Mesothelial cell of epicardium (in vitro differentiated cells): ENCODE measurements at regions not wholly inside any gene's neighbourhood (a gene's known extent, or its start where the extent isn't known, plus 50 kb on each side); places are given as distances from the start of the nearest gene placed in this dataset.
"Not testable (repeated sequence)": the region's sequence is repeated elsewhere in the genome, so short reads cannot be mapped to it uniquely, and the experiment has no call there.

Source experiments
- DNase-seq, 2 experiments: peaks; one replicate each; pipeline ENCODE4 v3.0.0; 2021; ENCODE audit warnings: low spot score in 2 of 2; ENCODE audit not compliant: unreplicated experiment in 2 of 2
- H3K27ac Mint-ChIP-seq: 2 replicates; pipeline ENCODE4 v1.8.0; 2021; ENCODE audit warnings: mixed read lengths
- H3K27me3 Mint-ChIP-seq: 2 replicates; pipeline ENCODE4 v1.8.0; 2021; ENCODE audit warnings: low read depth, mixed read lengths
- H3K36me3 Mint-ChIP-seq: 2 replicates; pipeline ENCODE4 v1.8.0; 2021; ENCODE audit warnings: mixed read lengths
- H3K4me1 Mint-ChIP-seq: 2 replicates; pipeline ENCODE4 v1.8.0; 2021; ENCODE audit warnings: mixed read lengths
- H3K4me3 Mint-ChIP-seq: 2 replicates; pipeline ENCODE4 v1.8.0; 2021; ENCODE audit warnings: mild to moderate bottlenecking, moderate library complexity, mixed read lengths
- H3K9me3 Mint-ChIP-seq: 2 replicates; pipeline ENCODE4 v1.8.0; 2021; ENCODE audit warnings: mixed read lengths
- TF ChIP-seq, protein P1 (sequence below): fragments of 200-600 bp; sonication (generic); IDR thresholded peaks from one replicate; pipeline ENCODE4 v1.5.0; 2021; ENCODE audit warnings: antibody characterized with exemption; ENCODE audit not compliant: unreplicated experiment

DNA sequence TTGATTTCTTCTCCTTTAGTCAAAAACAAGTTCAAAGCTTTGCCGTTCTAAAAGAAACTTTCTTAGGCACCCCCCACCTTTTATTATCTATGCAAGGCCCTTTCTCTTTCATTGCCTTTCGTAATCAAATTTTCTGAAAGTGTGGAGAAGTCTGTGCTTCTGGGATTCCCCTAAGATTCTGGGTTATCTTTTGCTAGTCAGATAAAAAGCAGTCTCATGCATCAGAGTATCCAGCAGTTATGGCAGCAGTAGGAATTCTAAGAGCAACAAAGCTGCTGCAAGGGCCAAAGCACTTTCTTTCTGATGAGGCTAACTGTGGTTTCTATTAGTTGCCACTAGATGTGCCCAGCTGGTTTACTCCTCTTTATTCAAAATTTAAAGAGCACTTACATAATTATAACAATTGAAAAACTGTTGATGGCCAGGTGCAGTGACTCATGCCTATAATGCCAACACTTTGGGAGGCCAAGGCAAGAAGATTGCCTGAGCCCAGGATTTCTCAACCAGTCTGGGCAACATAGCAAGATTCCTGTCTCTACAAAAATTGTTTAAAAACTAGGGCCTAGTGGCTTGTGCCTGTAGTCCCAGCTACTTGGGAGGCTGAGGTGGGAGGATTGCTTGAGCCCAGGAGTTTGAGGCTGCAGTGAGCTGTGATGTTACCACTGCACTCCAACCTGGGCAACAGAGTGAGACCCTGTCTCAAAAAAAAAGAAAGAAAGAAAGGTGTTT lies 296.2 kb downstream of the PAPSS1 start:
- peaks cover 5% of the 10 kb centered on the region for H3K9me3 Mint-ChIP-seq

DNA sequence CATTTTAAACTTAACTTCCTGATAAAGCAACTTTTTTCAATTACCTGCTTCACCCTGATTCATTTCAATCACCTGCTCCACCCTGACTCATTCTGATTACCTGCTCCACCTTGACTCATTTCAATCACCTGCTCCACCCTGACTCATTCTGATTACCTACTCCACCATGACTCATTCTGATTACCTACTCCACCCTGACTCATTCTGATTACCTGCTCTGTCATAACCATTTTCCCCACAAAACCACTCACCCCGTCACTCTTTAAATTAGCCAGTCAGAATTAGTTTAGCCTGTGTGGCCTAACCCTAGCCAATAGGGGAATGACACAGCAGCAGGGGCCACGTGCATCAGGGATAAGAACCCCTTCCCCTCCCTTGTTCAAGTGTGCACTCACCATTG lies 300.5 kb downstream of the PAPSS1 start:
- not testable (repeated sequence) for H3K27me3 Mint-ChIP-seq, H3K4me1 Mint-ChIP-seq, H3K36me3 Mint-ChIP-seq, H3K4me3 Mint-ChIP-seq, H3K27ac Mint-ChIP-seq, DNase-seq
- H3K9me3 Mint-ChIP-seq = peaks cover 11% of the 10 kb centered on the region

More for the DNA sequence above, 296.2 kb downstream of the PAPSS1 start:
- H3K27me3 Mint-ChIP-seq = no peaks in the 10 kb centered on the region
- H3K36me3 Mint-ChIP-seq = no peaks in the 10 kb centered on the region
- TF ChIP-seq, protein P1, sequence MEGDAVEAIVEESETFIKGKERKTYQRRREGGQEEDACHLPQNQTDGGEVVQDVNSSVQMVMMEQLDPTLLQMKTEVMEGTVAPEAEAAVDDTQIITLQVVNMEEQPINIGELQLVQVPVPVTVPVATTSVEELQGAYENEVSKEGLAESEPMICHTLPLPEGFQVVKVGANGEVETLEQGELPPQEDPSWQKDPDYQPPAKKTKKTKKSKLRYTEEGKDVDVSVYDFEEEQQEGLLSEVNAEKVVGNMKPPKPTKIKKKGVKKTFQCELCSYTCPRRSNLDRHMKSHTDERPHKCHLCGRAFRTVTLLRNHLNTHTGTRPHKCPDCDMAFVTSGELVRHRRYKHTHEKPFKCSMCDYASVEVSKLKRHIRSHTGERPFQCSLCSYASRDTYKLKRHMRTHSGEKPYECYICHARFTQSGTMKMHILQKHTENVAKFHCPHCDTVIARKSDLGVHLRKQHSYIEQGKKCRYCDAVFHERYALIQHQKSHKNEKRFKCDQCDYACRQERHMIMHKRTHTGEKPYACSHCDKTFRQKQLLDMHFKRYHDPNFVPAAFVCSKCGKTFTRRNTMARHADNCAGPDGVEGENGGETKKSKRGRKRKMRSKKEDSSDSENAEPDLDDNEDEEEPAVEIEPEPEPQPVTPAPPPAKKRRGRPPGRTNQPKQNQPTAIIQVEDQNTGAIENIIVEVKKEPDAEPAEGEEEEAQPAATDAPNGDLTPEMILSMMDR = no peak
- no peaks in the 10 kb centered on the region for H3K4me1 Mint-ChIP-seq
- no peak for DNase-seq
- H3K27ac Mint-ChIP-seq = no peak overlapping the region
- H3K4me3 Mint-ChIP-seq = no peak overlapping the region

DNA sequence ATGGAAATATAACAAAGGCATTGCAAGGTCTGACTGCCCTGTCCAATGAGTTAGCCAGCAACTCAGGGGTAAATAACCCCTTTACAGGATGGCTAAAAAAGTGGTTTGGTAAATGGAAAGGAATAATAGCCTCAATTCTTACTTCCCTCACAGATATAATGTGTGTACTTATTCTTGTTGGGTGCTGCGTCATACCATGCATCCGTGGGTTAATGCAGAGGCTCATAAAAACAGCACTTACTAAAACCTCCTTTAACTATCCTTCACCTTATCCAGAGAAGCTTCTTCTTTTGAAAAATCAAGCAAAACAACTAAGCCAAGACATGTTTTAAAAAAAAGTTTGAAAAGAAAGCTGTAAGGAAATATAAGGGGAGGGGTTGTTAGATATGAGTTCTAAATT lies 301.0 kb downstream of the PAPSS1 start:
- Mint-ChIP-seq H3K4me1 (peaks cover 4% of the 10 kb centered on the region), H3K36me3 (no peaks in the 10 kb centered on the region), H3K27me3 (no peaks in the 10 kb centered on the region), H3K9me3 (peaks cover 13% of the 10 kb centered on the region), H3K4me3 (no peak overlapping the region), H3K27ac (no peak overlapping the region)
- no peak for DNase-seq
- TF ChIP-seq, protein P1 = no peak

DNA sequence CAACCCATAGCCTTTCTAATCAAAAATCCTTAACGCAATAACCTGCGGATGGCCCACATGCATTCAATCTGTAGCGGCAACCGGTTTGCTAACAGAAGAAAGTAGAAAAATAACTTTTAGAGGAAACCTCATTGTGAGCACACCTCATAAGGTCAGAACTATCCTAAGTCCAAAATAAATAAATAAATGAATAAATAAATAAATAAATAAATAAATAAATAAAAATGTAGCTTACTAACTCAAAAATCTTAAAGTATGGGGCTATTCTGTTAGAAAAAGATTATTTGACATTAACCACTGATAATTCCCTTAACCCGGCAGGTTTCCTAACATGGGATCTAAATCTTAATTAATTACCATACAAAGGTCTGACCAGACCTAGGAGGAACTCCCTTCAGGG lies 304.5 kb downstream of the PAPSS1 start:
- H3K9me3 Mint-ChIP-seq = peaks cover 31% of the 10 kb centered on the region
- H3K4me3 Mint-ChIP-seq, H3K27me3 Mint-ChIP-seq, DNase-seq, H3K4me1 Mint-ChIP-seq, H3K27ac Mint-ChIP-seq, H3K36me3 Mint-ChIP-seq: not testable (repeated sequence)

DNA sequence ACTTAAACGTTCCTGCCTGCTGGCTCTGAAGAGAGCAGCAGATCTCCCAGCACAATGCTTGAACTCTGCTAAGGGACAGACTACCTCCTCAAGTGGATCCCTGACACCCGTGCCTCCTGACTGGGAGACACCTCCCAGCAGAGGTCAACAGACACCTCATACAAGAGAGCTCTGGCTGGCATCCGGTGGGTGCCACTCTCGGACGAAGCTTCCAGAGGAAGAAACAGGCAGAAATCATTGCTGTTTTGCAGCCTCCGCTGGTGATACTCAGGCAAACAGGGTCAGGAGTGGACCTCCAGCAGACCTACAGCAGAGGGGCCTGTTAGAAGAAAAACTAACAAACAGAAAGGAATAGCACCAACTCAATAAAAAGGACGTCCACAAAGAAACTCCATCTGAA lies 310.2 kb downstream of the PAPSS1 start:
- H3K27me3 Mint-ChIP-seq, H3K4me3 Mint-ChIP-seq, DNase-seq, H3K27ac Mint-ChIP-seq, H3K36me3 Mint-ChIP-seq: not testable (repeated sequence)
- Mint-ChIP-seq H3K9me3 (peaks cover 33% of the 10 kb centered on the region), H3K4me1 (peaks cover 12% of the 10 kb centered on the region)

DNA sequence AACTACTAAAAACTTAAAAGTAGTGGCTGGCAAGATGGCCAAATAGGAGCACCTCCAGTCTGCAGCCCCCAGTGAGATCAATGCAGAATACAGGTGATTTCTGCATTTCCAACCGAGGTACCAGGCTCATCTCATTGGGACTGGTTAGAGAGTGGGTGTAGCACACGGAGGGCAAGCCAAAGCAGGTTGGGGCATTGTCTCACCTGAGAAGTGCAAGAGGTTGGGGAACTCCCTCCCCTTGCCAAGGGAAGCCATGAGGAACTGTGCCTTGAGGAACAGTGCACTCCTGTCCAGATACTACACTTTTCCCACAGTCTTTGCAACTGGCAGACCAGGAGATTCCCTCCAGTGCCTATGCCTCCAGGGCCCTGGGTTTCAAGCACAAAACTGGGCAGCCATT lies 311.1 kb downstream of the PAPSS1 start:
- Mint-ChIP-seq H3K9me3 (peaks cover 29% of the 10 kb centered on the region), H3K27me3 (no peaks in the 10 kb centered on the region), H3K36me3 (no peaks in the 10 kb centered on the region), H3K4me1 (peaks cover 12% of the 10 kb centered on the region), H3K4me3 (no peak overlapping the region), H3K27ac (no peak overlapping the region)
- no peak for DNase-seq
- TF ChIP-seq, protein P1 = no peak

DNA sequence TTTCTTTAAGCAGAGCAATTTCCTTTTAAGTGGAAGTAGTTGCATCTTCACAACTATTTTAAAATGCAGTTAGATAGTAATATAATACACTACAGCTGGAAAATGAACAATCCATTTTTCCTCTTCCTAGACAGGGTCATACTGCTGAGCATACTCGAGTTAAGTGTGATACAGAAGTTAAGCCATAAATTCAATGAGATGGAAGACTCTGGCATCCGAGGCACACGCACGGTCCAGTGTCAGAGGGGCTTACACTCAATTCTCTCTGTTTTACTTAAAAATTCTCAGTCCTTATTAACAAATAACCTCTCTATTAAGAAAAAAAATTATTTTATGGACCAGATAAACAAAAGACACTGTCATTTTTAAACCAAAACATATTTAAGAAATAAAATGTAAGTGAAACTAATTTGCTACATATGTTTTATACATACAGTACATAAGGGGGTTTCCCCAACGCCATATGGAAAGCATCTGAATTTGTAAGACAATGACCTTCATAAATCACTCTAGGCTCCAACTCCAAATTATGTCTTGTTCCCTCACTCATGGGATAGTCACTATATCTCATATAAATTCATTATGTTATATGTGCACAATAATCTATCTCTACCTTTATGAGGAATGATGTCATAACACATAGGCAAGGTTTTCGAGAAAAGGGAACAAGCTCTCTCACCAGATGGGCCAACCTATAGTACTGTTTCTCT lies 315.3 kb downstream of the PAPSS1 start:
- Mint-ChIP-seq H3K36me3 (no peaks in the 10 kb centered on the region), H3K9me3 (no peaks in the 10 kb centered on the region), H3K4me1 (peaks cover 18% of the 10 kb centered on the region), H3K27ac (peak overlapping the region; percentile 18), H3K27me3 (no peaks in the 10 kb centered on the region), H3K4me3 (no peak overlapping the region)
- TF ChIP-seq, protein P1 = no peak
- no peak for DNase-seq
